NT2/D1 (cell line): ENCODE measurements at regions not wholly inside any gene's neighbourhood (a gene's known extent, or its start where the extent isn't known, plus 50 kb on each side); places are given as distances from the start of the nearest gene placed in this dataset.

Experiments
- SUZ12 ChIP-seq: IDR thresholded peaks from 2 replicates; pipeline ENCODE4 v1.6.1; 2011; ENCODE audit not compliant: insufficient read length, insufficient read depth; ENCODE audit errors: extremely low read depth
- YY1 ChIP-seq: IDR thresholded peaks from 2 replicates; pipeline ENCODE4 v1.6.1; 2011; ENCODE audit not compliant: insufficient read length, insufficient read depth
- ZNF274 ChIP-seq: IDR thresholded peaks from 2 replicates; pipeline ENCODE4 v1.6.1; 2011; ENCODE audit warnings: mild to moderate bottlenecking, low read depth, low read length

DNA sequence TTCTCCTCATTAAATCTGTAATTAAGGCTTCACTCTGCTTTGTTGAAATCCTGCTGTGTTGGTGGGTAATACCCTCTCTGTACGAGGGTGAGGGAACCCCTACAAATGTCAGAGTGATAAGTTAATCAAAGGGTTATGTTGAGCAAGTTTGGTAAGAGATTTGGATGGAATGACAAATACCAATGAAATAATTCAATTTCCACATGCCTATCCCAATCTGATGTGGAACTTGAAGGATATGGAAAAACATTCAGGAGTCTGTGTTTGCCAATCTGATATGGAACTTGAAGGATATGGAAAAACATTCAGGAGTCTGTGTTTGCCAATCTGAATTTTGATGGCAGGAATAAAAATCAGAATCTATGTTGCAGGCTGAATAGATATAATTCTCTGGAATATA lies 910.2 kb downstream of the TUSC7 start:
- TF ChIP-seq ZNF274 (no peak), YY1 (no peak), SUZ12 (no peak)
